HepG2 (cell line): ENCODE measurements at regions not wholly inside any gene's neighbourhood (a gene's known extent, or its start where the extent isn't known, plus 50 kb on each side); places are given as distances from the start of the nearest gene placed in this dataset.

Experiments used
- ATAC-seq: fragments of 200-7000 bp; cut with Tn5 transposase; 3 replicates; pipeline ENCODE4 v1.9.1; 2020; ENCODE audit warnings: mild to moderate bottlenecking, moderate library complexity
- BruUV-seq: library from RNA; stranded (reverse); fragments of 400-500 nt; replicated peaks from 2 replicates; lab custom pipeline; 2021; lab: Mats Ljungman, UMichigan
- CTCF ChIA-PET: fragments of 300-600 bp; formaldehyde crosslinking; extraction: SDS; loops from one replicate; lab custom pipeline; 2021; ENCODE audit warnings: low total read pairs, inconsistent platforms, low intra/inter-chr PET ratio; lab: Yijun Ruan, JAX
- POLR2A ChIA-PET: fragments of 350-600 bp; sonication (Branson Sonifier 250); formaldehyde crosslinking; loops from one replicate; lab custom pipeline; 2020; ENCODE audit warnings: antibody characterized with exemption, inconsistent platforms; lab: Yijun Ruan, JAX
- DNase-seq: peaks from one replicate; pipeline ENCODE4 v3.0.0-alpha.2; 2015; ENCODE audit warnings: low spot score
- FAIRE-seq: peaks from 3 replicates; lab custom pipeline; 2011; peaks lifted over from hg19 to GRCh38; lab: Jason Lieb, UNC
- H2AFZ ChIP-seq: one replicate; pipeline ENCODE4 v1.6.1; 2011; ENCODE audit warnings: low read length, inconsistent platforms
- H3K27ac ChIP-seq: fragments of 300-600 bp; 3 replicates; pipeline ENCODE4 v1.8.0; 2011; ENCODE audit warnings: mixed run types, mild to moderate bottlenecking, mixed read lengths, low read length, inconsistent platforms; ENCODE audit not compliant: insufficient read depth; ENCODE audit errors: extremely low read length
- H3K27me3 ChIP-seq, 2 experiments: fragments of 200-600 bp in 1 of 2; 2 replicates in 1 of 2; 3 replicates in 1 of 2; pipeline versions ENCODE4 v1.6.0 to v1.8.0; 2011; ENCODE audit warnings: low read length in 2 of 2, mild to moderate bottlenecking in 2 of 2, moderate library complexity in 2 of 2, inconsistent platforms in 1 of 2; ENCODE audit not compliant: insufficient read depth in 2 of 2, control insufficient read depth in 1 of 2
- H3K36me3 ChIP-seq, 2 experiments: fragments of 200-600 bp in 1 of 2; replicated peaks in 1 of 2; 2 replicates in 1 of 2; 3 replicates in 1 of 2; pipeline versions ENCODE4 v1.5.1 to v1.8.0; 2011; ENCODE audit warnings: low read length in 2 of 2, inconsistent platforms in 1 of 2; ENCODE audit not compliant: insufficient read depth in 2 of 2, control insufficient read depth in 1 of 2
- H3K4me1 ChIP-seq: 2 replicates; pipeline ENCODE4 v1.5.1; 2012; ENCODE audit warnings: low read length, inconsistent platforms; ENCODE audit not compliant: insufficient read depth
- H3K4me2 ChIP-seq: 2 replicates; pipeline ENCODE4 v1.6.0; 2011; ENCODE audit warnings: low read depth, low read length, inconsistent platforms
- H3K4me3 ChIP-seq, 3 experiments: fragments of 200-600 bp in 1 of 3; sonication (generic), shearing (Covaris generic) in 1 of 3; replicated peaks in 1 of 3; 2 replicates each; pipeline ENCODE4 v1.5.1; 2011 to 2016; ENCODE audit warnings: low read length in 3 of 3, inconsistent platforms in 2 of 3, low read depth in 2 of 3, mild to moderate bottlenecking in 2 of 3, control low read depth in 1 of 3, mixed read lengths in 1 of 3; ENCODE audit not compliant: insufficient read depth in 1 of 3
- H3K79me2 ChIP-seq: one replicate; pipeline ENCODE4 v1.6.1; 2011; ENCODE audit warnings: low read length, inconsistent platforms; ENCODE audit not compliant: insufficient read depth
- H3K9ac ChIP-seq: 2 replicates; pipeline ENCODE4 v1.6.0; 2011; ENCODE audit warnings: mild to moderate bottlenecking, low read depth, low read length, inconsistent platforms; ENCODE audit not compliant: insufficient read depth
- H3K9me3 ChIP-seq: 2 replicates; pipeline ENCODE4 v1.5.1; 2012; ENCODE audit warnings: mild to moderate bottlenecking, low read length
- H4K20me1 ChIP-seq: 2 replicates; pipeline ENCODE4 v1.6.0; 2011; ENCODE audit warnings: inconsistent platforms, mild to moderate bottlenecking, low read length, moderate library complexity; ENCODE audit not compliant: insufficient read depth
- DNMT3B ChIP-seq: conservative IDR thresholded peaks from 2 replicates; pipeline ENCODE4 v1.6.1; 2016; ENCODE audit warnings: missing biosample characterization, control low read depth
- FOXM1 ChIP-seq: sonication (generic); formaldehyde crosslinking; IDR thresholded peaks from 2 replicates; pipeline ENCODE4 v1.5.0; 2020; ENCODE audit warnings: missing genetic modification reagents
- KDM4B ChIP-seq: sonication (generic); formaldehyde crosslinking; IDR thresholded peaks from 2 replicates; pipeline ENCODE4 v1.4.0; 2020; ENCODE audit warnings: missing genetic modification reagents
- NPAS2 ChIP-seq: sonication (generic); formaldehyde crosslinking; IDR thresholded peaks from 2 replicates; pipeline ENCODE4 v1.8.0; 2022; ENCODE audit warnings: mild to moderate bottlenecking, missing genetic modification reagents, borderline replicate concordance
- PAWR ChIP-seq: sonication (generic); formaldehyde crosslinking; IDR thresholded peaks from 2 replicates; pipeline ENCODE4 v1.4.0; 2020; ENCODE audit warnings: missing genetic modification reagents, mild to moderate bottlenecking, borderline replicate concordance
- ZNF792 ChIP-seq: IDR thresholded peaks from 2 replicates; pipeline ENCODE4 v1.6.1; 2016
- WGBS: methylation state at CpG from one replicate; pipeline ENCODE4 v1.1.6; 2017; ENCODE audit warnings: low lambda C conversion rate; 5-methylcytosine and 5-hydroxymethylcytosine counted together
- in situ Hi-C: cut with HindIII; loops from 2 replicates; pipeline ENCODE4 v1.10.0; 2017; ENCODE audit warnings: low pct_unique_long_range_greater_than_20kb; ENCODE audit not compliant: extremely low pct_ligation_motif_present
- intact Hi-C: fragments of 100-400 bp; cut with micrococcal nuclease; formaldehyde crosslinking; loops from one replicate; pipeline ENCODE4 v1.10.0; 2022; ENCODE audit not compliant: unreplicated experiment
- TF ChIP-seq, protein P1 (sequence below): sonication (generic); formaldehyde crosslinking; IDR thresholded peaks from 2 replicates; pipeline ENCODE4 v1.4.0; 2020; ENCODE audit warnings: mild to moderate bottlenecking, missing genetic modification reagents, borderline replicate concordance
- TF ChIP-seq, protein P2 (sequence below): sonication (generic); formaldehyde crosslinking; IDR thresholded peaks from 2 replicates; pipeline ENCODE4 v1.4.0; 2020; ENCODE audit warnings: mild to moderate bottlenecking, missing genetic modification reagents

DNA sequence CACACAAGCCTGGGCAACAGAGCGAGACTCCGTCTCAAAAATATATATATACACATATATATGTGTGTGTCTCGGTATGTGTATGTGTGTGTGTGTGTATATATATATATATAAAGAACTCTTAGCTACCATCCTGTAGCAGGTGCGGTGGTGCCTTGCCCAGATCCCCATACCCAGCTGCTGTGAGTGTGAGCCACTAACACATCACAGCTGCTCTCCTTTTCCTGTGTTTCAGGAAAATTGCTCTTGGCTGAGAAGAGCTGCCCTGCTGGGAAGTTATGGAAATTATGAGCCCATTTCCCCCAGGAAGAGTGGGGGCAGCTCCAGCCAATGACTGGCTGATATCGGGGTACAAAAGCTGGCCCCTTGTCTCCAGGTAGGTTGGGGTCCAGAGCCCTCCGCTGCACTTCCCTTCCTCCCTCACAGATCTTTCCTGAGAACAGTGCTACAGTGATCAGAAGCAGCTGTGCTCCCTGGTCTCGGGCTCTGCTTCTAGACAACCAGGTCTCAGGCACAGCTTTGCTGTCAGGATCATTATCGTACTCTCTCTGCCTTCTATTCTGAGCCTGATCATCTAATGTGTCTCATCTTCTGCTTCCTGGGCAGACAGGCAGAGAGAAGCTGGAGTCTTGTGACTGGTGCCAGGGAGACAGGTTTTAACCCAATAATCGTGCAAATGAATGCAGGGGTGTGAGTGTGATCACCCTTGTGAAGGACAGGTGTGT, 109.6 kb upstream of the ZNF678 start:
- no peak overlapping the region for H2AFZ ChIP-seq
- H3K36me3 ChIP-seq, result no peaks in the 10 kb centered on the region
- no peaks in the 10 kb centered on the region for H3K79me2 ChIP-seq
- no peaks in the 10 kb centered on the region for H4K20me1 ChIP-seq
- TF ChIP-seq, protein P1, sequence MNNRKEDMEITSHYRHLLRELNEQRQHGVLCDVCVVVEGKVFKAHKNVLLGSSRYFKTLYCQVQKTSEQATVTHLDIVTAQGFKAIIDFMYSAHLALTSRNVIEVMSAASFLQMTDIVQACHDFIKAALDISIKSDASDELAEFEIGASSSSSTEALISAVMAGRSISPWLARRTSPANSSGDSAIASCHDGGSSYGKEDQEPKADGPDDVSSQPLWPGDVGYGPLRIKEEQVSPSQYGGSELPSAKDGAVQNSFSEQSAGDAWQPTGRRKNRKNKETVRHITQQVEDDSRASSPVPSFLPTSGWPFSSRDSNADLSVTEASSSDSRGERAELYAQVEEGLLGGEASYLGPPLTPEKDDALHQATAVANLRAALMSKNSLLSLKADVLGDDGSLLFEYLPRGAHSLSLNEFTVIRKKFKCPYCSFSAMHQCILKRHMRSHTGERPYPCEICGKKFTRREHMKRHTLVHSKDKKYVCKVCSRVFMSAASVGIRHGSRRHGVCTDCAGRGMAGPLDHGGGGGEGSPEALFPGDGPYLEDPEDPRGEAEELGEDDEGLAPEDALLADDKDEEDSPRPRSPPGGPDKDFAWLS (CRISPR knock-in tag), result no peak
- no peak for TF ChIP-seq PAWR (CRISPR knock-in tag)
- no peak for TF ChIP-seq ZNF792 (CRISPR knock-in tag)
- TF ChIP-seq, protein P2, sequence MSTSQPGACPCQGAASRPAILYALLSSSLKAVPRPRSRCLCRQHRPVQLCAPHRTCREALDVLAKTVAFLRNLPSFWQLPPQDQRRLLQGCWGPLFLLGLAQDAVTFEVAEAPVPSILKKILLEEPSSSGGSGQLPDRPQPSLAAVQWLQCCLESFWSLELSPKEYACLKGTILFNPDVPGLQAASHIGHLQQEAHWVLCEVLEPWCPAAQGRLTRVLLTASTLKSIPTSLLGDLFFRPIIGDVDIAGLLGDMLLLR, result no peak
- TF ChIP-seq NPAS2 (CRISPR knock-in tag), result no peak
- no peak for TF ChIP-seq KDM4B
- TF ChIP-seq FOXM1, result no peak
- no peak for TF ChIP-seq DNMT3B (CRISPR knock-in tag)
- POLR2A ChIA-PET, result no interaction called here
- H3K9ac ChIP-seq, result no peak overlapping the region
- BruUV-seq, result no TSS peak
- intact Hi-C loops, result no loop called here
- H3K4me2 ChIP-seq, result no peak overlapping the region
- in situ Hi-C loops, result no loop called here
- WGBS, result 40% methylated on average over 6 of the region's 9 CpGs
- no peak for DNase-seq
- no peak for FAIRE-seq
- CTCF ChIA-PET, result no interaction called here
- H3K27me3 ChIP-seq, result peaks cover 0 to 22% of the 10 kb centered on the region in 2 experiments; a peak in 2 of 5 replicates
- no peak overlapping the region for H3K27ac ChIP-seq
- H3K4me3 ChIP-seq, result no peak overlapping the region
- ATAC-seq, result no peak
- no peaks in the 10 kb centered on the region for H3K9me3 ChIP-seq
- H3K4me1 ChIP-seq, result no peaks in the 10 kb centered on the region
